GM18870 (cell line): ENCODE measurements at regions not wholly inside any gene's neighbourhood (a gene's known extent, or its start where the extent isn't known, plus 50 kb on each side); places are given as distances from the start of the nearest gene placed in this dataset.
"Not testable (repeated sequence)": the region's sequence is repeated elsewhere in the genome, so short reads cannot be mapped to it uniquely, and the experiment has no call there.

ENCODE experiments used
- ATAC-seq: cut with Tn5 transposase; IDR thresholded peaks from one replicate; pipeline ENCODE4 v1.9.1; 2021; ENCODE audit warnings: moderate library complexity; ENCODE audit not compliant: unreplicated experiment

GRCh38 chr5:121426153-121426552, 425.5 kb upstream of the FTMT start:
- ATAC-seq = no peak

GRCh38 chr5:121429761-121430160, 421.9 kb upstream of the FTMT start:
- no peak for ATAC-seq

- no peak for ATAC-seq
Measured at GRCh38 chr5:121430538-121430937, 421.1 kb upstream of the FTMT start.

DNA sequence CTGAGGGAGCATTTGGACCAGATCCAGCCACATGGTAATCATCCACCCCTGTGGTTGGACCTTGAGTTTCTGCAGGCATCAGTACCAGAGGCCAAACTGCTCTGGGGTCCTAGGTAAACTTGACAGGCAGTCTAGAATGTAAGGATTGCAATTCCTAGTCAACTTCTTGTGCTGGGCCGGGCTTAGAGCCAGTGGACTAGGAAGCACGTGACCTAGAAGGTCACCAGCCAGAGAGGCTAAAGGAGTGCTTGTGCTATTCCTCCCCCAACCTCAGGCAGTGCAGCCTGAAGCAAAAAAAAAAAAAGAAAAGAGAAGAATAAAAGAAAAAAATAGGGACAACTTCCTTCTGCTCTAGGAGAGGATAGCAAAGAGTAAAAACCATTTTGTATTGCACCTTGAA, 406.2 kb upstream of the FTMT start:
- ATAC-seq = no peak

DNA sequence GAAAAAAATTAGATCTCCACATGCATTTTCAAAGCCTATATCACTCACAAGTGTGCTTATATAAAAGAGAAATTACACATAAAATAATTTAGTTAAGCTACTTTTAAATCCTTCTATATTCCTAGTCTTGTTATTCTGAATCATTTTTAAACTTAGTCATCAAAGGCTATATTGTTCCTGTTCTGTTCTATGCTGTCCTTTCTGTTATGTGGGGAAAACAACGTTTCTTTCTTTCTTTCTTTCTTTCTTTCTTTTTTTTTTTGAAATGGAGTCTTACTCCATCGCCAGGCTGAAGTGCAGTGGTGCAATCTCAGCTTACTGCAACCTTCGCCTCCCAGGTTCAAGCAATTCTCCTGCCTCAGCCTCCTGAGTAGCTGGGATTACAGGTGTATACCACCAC, 389.2 kb upstream of the FTMT start:
- ATAC-seq = no peak

- not testable (repeated sequence) for ATAC-seq
Measured at GRCh38 chr5:121471222-121471621, 380.5 kb upstream of the FTMT start.

DNA sequence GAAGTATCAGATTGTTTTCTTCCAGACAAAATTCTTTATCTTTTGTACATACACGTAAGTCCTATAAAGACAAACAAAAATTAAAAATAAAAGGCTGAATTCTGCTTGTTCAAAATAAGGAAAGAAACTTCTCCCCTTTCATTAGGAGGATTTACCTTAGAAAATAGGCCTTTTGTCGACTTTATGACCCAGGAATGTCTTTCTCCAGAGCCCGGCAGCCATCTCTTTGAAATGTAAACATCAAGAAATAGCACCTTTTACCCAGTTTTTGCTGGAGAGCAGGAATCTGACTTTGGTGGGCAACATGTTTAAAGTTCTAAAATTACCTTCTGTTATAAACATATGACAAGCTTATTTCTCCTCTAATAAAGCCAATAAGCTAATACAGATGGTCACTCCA, 373.0 kb upstream of the FTMT start:
- ATAC-seq = no peak

DNA sequence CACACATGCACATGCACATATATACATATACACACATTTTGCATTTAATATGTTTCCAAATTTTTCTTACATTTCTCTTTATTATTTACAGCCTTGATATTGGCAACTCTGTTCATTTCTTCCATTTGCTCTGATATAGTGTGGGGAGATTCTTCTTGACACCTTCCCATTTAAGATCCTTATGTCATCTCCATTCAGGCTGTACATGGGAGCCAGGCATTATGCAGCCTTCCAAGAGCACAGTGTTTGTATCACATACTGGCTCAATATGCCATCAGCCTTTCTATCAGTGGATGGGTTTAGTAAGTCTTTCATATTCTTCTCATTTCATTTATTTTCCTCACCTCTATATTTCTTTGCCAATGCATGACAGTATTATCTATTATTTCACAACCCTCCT, 372.3 kb upstream of the FTMT start:
- no peak for ATAC-seq

- no peak for ATAC-seq
Measured at GRCh38 chr5:121485281-121485680, 366.4 kb upstream of the FTMT start.

GRCh38 chr5:121485999-121486398, 365.7 kb upstream of the FTMT start:
- ATAC-seq = not testable (repeated sequence)

DNA sequence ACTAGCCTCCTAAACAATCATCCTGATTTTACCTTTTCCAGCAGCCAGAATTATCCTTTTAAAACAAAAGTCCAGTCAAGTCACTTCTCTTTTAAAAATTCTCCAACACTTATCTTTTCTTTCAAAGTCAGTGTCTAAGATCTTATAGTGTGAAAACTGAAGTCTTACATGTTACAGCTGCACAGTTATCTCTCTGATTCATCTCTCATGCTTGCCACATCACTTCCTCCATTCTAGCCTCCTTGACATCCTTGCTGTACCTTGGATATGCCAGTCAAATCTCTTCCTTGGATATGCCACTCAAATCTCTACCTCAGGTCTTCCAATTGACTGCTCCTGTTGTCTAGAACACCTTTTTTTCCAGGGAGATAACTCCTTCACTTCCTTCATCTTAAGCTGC, 361.7 kb upstream of the FTMT start:
- ATAC-seq = no peak

DNA sequence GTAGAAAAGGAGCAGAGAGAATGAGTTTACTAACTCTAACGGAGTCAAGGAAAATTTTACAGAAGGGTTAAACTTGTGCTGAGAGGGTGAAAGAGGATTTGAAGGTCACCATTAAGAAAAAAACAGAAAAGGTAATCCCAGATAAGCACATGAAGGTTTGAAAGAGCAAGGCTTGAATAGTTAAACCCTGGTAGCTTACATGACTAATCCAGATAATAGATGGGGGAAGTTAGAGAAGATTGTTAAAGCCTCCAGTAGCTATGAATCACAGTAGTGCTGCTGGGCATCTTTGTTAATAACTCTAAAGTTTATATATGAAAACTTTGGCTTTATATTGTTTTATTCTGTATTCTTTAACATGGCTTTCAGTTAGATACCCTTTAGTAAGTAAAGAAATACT, 354.5 kb upstream of the FTMT start:
- ATAC-seq = no peak

DNA sequence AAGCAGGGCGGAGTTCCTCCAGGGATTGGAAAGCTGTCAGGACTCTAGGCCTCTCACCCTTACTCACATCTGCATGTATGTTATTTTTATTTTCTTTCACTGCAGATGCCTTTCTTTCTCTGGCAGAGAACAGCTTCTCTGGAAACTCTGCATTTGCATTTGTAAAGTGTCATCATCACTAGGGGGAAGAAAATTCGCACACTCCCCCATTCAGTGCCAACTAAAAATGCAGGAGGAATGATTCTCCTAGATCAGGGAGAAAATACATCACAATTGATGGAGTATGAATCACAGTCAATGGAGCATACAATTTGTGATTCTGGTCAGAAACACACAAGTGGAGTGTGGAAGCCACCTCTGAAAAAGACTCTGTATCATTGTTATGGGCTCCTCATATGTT, 351.4 kb upstream of the FTMT start:
- no peak for ATAC-seq

GRCh38 chr5:121503111-121503840, 348.4 kb upstream of the FTMT start:
- no peak for ATAC-seq

GRCh38 chr5:121516997-121517396, 334.7 kb upstream of the FTMT start:
- ATAC-seq = no peak

DNA sequence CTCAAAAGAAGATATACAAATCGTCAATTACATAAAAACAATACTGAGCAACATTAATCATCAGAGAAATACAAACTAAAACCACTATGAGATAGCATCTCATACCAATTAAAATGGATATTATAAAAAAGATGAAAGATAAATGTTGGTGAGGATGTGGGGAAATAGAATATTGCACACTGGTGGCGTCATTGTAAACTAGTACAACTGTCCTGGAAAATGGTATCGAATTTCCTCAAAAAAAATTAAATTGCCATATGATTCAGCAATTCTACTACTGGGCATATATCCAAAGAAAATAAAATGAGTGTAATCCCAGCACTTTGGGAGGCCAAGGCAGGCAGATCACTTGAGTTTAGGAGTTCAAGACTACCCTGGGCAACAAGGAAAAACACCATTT, 326.0 kb upstream of the FTMT start:
- ATAC-seq = no peak

GRCh38 chr5:121526908-121527307, 324.8 kb upstream of the FTMT start:
- no peak for ATAC-seq

- ATAC-seq = no peak
Measured at GRCh38 chr5:121533814-121534213, 317.9 kb upstream of the FTMT start.

DNA sequence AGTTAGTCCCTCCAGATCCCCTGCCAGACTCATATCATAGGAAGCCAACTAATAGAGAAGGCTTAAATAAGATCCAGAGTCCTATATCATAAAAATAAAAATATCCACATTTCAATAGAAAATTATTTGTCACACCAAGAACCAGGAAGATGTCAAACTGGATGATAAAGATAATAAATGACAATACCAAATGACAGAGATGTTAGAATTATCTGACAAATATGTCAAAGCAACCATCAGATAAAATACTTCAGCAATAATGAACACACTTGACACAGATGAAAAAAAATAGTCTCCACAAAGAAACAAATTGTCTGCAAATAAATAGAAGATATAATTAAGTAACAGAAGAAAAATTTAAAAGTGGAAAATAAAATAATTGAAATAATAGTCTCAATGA, 300.7 kb upstream of the FTMT start:
- no peak for ATAC-seq

GRCh38 chr5:121559832-121560231, 291.9 kb upstream of the FTMT start:
- ATAC-seq = no peak

DNA sequence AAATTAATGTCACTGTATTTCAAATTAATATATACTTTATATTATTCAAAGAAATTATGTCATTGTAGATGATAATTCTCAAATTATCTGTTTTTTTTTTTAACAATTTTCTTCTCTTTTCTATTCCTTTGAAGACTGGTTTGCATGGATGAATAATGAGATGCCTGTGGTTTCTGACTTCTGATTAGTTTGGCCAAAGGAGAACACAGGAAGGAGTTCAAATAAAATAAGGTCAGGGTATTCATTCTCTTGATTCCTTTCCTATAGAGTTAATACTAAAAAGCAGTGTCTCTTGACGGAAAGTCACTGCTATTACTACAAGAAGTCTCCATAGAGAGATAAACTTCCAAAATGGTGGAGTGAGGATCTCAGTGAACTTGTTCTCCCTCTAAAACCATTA, 279.6 kb upstream of the FTMT start:
- ATAC-seq = no peak

DNA sequence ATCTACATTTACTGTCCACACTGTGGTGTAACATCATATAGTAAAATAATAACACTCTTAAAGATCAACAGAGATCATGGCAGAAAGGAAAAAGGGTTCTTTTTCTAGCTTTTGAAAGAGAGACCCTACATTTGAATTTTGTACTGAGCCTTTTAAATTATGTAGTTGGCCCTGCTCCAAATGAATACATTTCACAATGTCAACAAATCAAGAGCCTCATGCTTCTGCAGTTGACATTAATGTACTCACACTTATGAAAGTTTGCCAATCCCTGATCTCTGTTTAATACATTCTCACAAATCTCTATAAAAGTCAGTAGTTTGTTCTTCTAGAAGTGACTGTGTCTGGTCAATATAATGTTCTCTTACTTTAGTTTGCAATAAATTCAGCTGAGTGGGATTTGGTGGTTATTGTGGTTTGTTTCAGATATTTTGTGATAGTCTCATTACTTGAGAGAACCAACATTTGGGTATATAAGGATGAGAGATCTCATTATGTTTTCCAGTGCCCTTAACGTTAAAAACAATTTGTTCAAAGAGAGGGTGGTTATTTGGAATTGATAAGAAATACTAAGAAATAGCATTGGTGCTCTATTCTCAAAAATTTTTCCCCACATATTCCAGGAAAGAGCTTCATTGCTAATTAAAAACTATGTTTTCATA, 277.8 kb upstream of the FTMT start:
- no peak for ATAC-seq

GRCh38 chr5:121581588-121581987, 270.1 kb upstream of the FTMT start:
- no peak for ATAC-seq
